ENCODE measurements at regions not wholly inside any gene's neighbourhood (a gene's known extent, or its start where the extent isn't known, plus 50 kb on each side); places are given as distances from the start of the nearest gene placed in this dataset.

GRCh38 chr4:116516711-116517110 is 568.7 kb downstream of the TRAM1L1 start:
- TF ChIP-seq CTCF (IDR thresholded peaks at IDR 0.05) (no peak), POLR2A (IDR thresholded peaks at IDR 0.05) (no peak)

Measured in heart left ventricle (tissue), 13 donors.